Keratinocyte (primary cell): ENCODE measurements at regions not wholly inside any gene's neighbourhood (a gene's known extent, or its start where the extent isn't known, plus 50 kb on each side); places are given as distances from the start of the nearest gene placed in this dataset.

Source experiments
- DNase-seq: peaks from one replicate; pipeline ENCODE4 v3.0.0-alpha.2; 2011; ENCODE audit warnings: low read depth, missing footprints, low spot score
- FAIRE-seq: peaks from 2 replicates; lab custom pipeline; 2011; peaks lifted over from hg19 to GRCh38; lab: Jason Lieb, UNC
- H2AFZ ChIP-seq: 2 replicates; pipeline ENCODE4 v1.6.0; 2012; ENCODE audit warnings: low read length, control low read depth, inconsistent platforms; ENCODE audit not compliant: control insufficient read depth
- H3K27ac ChIP-seq: 2 replicates; pipeline ENCODE4 v1.5.1; 2011; ENCODE audit warnings: low read length; ENCODE audit not compliant: control insufficient read depth, insufficient read depth
- H3K27me3 ChIP-seq: 3 replicates; pipeline ENCODE4 v1.6.0; 2011; ENCODE audit warnings: low read length; ENCODE audit not compliant: control insufficient read depth, insufficient read depth; ENCODE audit errors: extremely low read depth
- H3K36me3 ChIP-seq, 2 experiments: 2 replicates in 1 of 2; 3 replicates in 1 of 2; pipeline ENCODE4 v1.5.1; 2011; ENCODE audit warnings: low read length in 2 of 2, mild to moderate bottlenecking in 1 of 2; ENCODE audit not compliant: control insufficient read depth in 2 of 2, insufficient read depth in 2 of 2; ENCODE audit errors: extremely low read depth in 1 of 2
- H3K4me1 ChIP-seq: 3 replicates; pipeline ENCODE4 v1.5.1; 2011; ENCODE audit warnings: low read length; ENCODE audit not compliant: control insufficient read depth, insufficient read depth; ENCODE audit errors: extremely low read depth
- H3K4me2 ChIP-seq: 3 replicates; pipeline ENCODE4 v1.6.0; 2011; ENCODE audit warnings: low read depth, low read length; ENCODE audit not compliant: control insufficient read depth, insufficient read depth; ENCODE audit errors: extremely low read depth
- H3K4me3 ChIP-seq, 3 experiments: fragments of 200-600 bp in 1 of 3; sonication (generic) in 1 of 3; 2 replicates in 2 of 3; 3 replicates in 1 of 3; pipeline ENCODE4 v1.5.1; 2011 to 2016; ENCODE audit warnings: low read length in 3 of 3, mild to moderate bottlenecking in 3 of 3, control low read depth in 2 of 3, inconsistent platforms in 1 of 3, low read depth in 1 of 3, mixed read lengths in 1 of 3, mixed run types in 1 of 3, moderate library complexity in 1 of 3; ENCODE audit not compliant: control insufficient read depth in 2 of 3, insufficient read depth in 2 of 3; ENCODE audit errors: extremely low read depth in 1 of 3
- H3K79me2 ChIP-seq: 2 replicates; pipeline ENCODE4 v1.6.0; 2012; ENCODE audit warnings: low read length; ENCODE audit not compliant: control insufficient read depth, insufficient read depth
- H3K9ac ChIP-seq: 3 replicates; pipeline ENCODE4 v1.6.0; 2011; ENCODE audit warnings: low read length; ENCODE audit not compliant: control insufficient read depth, insufficient read depth; ENCODE audit errors: extremely low read depth
- H3K9me1 ChIP-seq: 3 replicates; pipeline ENCODE4 v1.6.0; 2011; ENCODE audit warnings: low read length; ENCODE audit not compliant: control insufficient read depth, insufficient read depth; ENCODE audit errors: extremely low read depth
- H3K9me3 ChIP-seq: 2 replicates; pipeline ENCODE4 v1.5.1; 2012; ENCODE audit warnings: low read depth, low read length; ENCODE audit not compliant: control insufficient read depth
- H4K20me1 ChIP-seq: 3 replicates; pipeline ENCODE4 v1.6.0; 2011; ENCODE audit warnings: low read length; ENCODE audit not compliant: control insufficient read depth, insufficient read depth; ENCODE audit errors: extremely low read depth
- EZH2 ChIP-seq: IDR thresholded peaks from one replicate; pipeline ENCODE4 v1.6.1; 2012; ENCODE audit warnings: inconsistent platforms, mild to moderate bottlenecking, low read length, moderate library complexity
- dilution Hi-C: fragments of 300-500 bp; cut with MboI; formaldehyde crosslinking; loops from one replicate; pipeline ENCODE4 v1.7.0; 2020; ENCODE audit warnings: low sequenced_read_pairs; ENCODE audit not compliant: extremely low pct_ligation_motif_present
- TF ChIP-seq, protein P1 (sequence below), 3 experiments: IDR thresholded peaks in 1 of 3; conservative IDR thresholded peaks in 1 of 3; optimal IDR thresholded peaks in 1 of 3; 2 replicates in 2 of 3; 3 replicates in 1 of 3; pipeline versions ENCODE3 to v1.5.1; 2011; ENCODE audit warnings: low read length in 3 of 3, mild to moderate bottlenecking in 3 of 3, moderate library complexity in 2 of 3, control low read depth in 1 of 3, inconsistent platforms in 1 of 3; ENCODE audit not compliant: insufficient read depth in 2 of 3; ENCODE audit errors: extremely low read depth in 1 of 3

DNA sequence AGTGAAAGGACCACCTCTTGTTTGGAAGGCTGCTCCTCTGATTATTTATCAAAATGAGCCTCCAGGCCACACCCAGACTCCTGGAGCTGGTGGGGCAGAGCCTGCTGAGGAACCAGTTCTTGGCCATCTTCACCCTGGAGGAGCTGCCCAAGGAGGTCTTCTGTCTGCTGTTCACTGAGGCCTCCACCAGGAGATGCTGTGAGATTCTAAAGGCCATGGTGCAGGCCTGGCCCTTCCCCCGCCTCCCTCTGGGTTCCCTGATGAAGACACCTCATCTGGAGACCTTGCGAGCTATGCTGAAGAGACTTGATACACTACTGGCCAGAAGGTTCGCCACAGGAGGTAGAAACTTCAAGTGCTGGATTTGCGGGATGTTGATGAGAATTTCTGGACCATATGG lies 61.7 kb upstream of the GJA8 start:
- DNase-seq (no peak), FAIRE-seq (no peak)
- Histone ChIP-seq H3K9me1 (no peaks in the 10 kb centered on the region), H3K4me2 (no peak overlapping the region), H3K79me2 (no peaks in the 10 kb centered on the region), H3K9me3 (no peaks in the 10 kb centered on the region), H3K9ac (no peak overlapping the region), H3K27me3 (no peaks in the 10 kb centered on the region), H2AFZ (no peak overlapping the region), H3K4me3 (no peak overlapping the region), H4K20me1 (no peaks in the 10 kb centered on the region), H3K27ac (no peak overlapping the region), H3K4me1 (no peaks in the 10 kb centered on the region), H3K36me3 (no peaks in the 10 kb centered on the region)
- TF ChIP-seq EZH2: no peak
- TF ChIP-seq, protein P1, sequence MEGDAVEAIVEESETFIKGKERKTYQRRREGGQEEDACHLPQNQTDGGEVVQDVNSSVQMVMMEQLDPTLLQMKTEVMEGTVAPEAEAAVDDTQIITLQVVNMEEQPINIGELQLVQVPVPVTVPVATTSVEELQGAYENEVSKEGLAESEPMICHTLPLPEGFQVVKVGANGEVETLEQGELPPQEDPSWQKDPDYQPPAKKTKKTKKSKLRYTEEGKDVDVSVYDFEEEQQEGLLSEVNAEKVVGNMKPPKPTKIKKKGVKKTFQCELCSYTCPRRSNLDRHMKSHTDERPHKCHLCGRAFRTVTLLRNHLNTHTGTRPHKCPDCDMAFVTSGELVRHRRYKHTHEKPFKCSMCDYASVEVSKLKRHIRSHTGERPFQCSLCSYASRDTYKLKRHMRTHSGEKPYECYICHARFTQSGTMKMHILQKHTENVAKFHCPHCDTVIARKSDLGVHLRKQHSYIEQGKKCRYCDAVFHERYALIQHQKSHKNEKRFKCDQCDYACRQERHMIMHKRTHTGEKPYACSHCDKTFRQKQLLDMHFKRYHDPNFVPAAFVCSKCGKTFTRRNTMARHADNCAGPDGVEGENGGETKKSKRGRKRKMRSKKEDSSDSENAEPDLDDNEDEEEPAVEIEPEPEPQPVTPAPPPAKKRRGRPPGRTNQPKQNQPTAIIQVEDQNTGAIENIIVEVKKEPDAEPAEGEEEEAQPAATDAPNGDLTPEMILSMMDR (optimal IDR thresholded peaks at IDR 0.05 in 1 of 3, IDR thresholded peaks at IDR 0.05 in 1 of 3, conservative IDR thresholded peaks at IDR 0.05 in 1 of 3; ENCODE audit: extremely low read depth in 1 of 3, insufficient read depth in 2 of 3, low read length in 3 of 3): peak in 2 of 3 experiments; percentile 12 to 33
- dilution Hi-C loops: no loop called here

DNA sequence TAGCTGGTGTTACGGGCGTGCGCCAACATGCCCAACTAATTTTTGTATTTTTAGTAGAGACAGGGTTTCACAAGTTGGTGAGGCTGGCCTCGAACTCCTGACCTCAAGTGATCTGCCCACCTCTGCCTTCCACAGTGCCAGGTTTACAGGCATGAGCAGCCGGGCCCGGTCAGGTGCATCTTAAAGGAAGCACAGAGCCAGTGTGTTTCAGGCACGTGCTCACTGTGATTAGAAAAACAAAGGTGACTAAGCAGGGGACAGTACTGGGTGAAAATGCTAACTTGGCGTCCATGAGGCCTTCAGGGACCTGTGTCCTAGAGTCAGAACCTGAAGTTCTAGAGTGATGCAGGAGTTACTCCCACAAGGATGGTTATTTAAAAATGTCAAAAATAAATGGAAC lies 60.0 kb upstream of the GJA8 start:
- DNase-seq (no peak), FAIRE-seq (no peak)
- Histone ChIP-seq H3K9me3 (no peaks in the 10 kb centered on the region), H3K36me3 (no peaks in the 10 kb centered on the region), H4K20me1 (no peaks in the 10 kb centered on the region), H3K27me3 (no peaks in the 10 kb centered on the region), H3K9ac (no peak overlapping the region), H2AFZ (no peak overlapping the region), H3K27ac (no peak overlapping the region), H3K9me1 (no peaks in the 10 kb centered on the region), H3K4me1 (no peaks in the 10 kb centered on the region), H3K79me2 (no peaks in the 10 kb centered on the region), H3K4me3 (no peak overlapping the region), H3K4me2 (no peak overlapping the region)
- dilution Hi-C loops: no loop called here
- TF ChIP-seq EZH2: no peak
- TF ChIP-seq, protein P1 (optimal IDR thresholded peaks at IDR 0.05 in 1 of 3, IDR thresholded peaks at IDR 0.05 in 1 of 3, conservative IDR thresholded peaks at IDR 0.05 in 1 of 3; ENCODE audit: extremely low read depth in 1 of 3, insufficient read depth in 2 of 3, low read length in 3 of 3): no peak
